ENCODE measurements at regions not wholly inside any gene's neighbourhood (a gene's known extent, or its start where the extent isn't known, plus 50 kb on each side); places are given as distances from the start of the nearest gene placed in this dataset.

GRCh38 chr6:43899830-43900229 lies 129.8 kb downstream of the VEGFA start:
- Histone ChIP-seq H3K27me3 (no peaks in the 10 kb centered on the region), H3K27ac (no peak overlapping the region), H3K4me1 (no peaks in the 10 kb centered on the region), H3K9me3 (no peaks in the 10 kb centered on the region), H3K36me3 (no peaks in the 10 kb centered on the region), H3K4me3 (no peak overlapping the region)
- TF ChIP-seq POLR2A (IDR thresholded peaks at IDR 0.05), result no peak
- TF ChIP-seq, protein P1, sequence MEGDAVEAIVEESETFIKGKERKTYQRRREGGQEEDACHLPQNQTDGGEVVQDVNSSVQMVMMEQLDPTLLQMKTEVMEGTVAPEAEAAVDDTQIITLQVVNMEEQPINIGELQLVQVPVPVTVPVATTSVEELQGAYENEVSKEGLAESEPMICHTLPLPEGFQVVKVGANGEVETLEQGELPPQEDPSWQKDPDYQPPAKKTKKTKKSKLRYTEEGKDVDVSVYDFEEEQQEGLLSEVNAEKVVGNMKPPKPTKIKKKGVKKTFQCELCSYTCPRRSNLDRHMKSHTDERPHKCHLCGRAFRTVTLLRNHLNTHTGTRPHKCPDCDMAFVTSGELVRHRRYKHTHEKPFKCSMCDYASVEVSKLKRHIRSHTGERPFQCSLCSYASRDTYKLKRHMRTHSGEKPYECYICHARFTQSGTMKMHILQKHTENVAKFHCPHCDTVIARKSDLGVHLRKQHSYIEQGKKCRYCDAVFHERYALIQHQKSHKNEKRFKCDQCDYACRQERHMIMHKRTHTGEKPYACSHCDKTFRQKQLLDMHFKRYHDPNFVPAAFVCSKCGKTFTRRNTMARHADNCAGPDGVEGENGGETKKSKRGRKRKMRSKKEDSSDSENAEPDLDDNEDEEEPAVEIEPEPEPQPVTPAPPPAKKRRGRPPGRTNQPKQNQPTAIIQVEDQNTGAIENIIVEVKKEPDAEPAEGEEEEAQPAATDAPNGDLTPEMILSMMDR (IDR thresholded peaks at IDR 0.05), result no peak
- no peak for DNase-seq

GRCh38 chr6:43898358-43899131 lies 128.5 kb downstream of the VEGFA start:
- DNase-seq, result no peak
- TF ChIP-seq POLR2A (IDR thresholded peaks at IDR 0.05), result no peak
- TF ChIP-seq, protein P1 (IDR thresholded peaks at IDR 0.05), result no peak
- H3K9me3 ChIP-seq, result no peaks in the 10 kb centered on the region

DNA sequence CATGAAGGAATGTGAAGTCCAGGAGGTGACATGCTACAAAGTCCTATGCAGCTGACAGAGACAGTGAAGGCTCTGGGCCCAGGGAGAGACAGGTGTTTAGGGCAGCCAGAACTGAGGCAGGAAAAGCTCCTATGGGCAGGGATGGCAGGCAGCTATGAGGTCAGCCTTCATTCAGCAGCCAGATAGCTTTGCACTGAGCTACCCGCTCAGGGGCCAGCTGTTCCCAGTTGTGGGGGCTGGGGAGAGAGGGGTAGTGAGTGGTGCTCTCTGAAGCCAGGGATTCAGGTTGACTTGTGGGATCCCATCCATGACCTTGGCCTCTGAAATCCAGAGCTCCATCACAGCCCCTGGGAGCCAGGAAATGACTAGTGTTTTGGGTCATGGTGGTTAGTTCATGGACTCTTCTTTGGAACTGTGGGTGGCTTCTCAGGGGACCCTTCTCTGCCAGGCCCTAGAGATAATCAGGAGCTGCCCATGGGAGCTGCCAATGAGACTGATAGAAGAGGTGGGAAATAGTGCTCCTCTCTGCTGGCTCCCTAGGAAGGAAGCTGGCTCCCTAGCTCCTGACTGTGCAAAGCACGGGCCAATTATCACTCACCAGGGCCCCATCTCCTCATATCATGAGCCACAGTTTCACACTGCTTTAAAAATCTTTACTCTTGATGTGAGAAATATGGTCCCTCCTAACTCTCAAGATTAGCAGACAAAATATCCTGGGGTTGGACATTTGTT lies 127.7 kb downstream of the VEGFA start:
- no peaks in the 10 kb centered on the region for H3K4me1 ChIP-seq

More at GRCh38 chr6:43898358-43899131, 128.5 kb downstream of the VEGFA start:
- H3K36me3 ChIP-seq, result no peaks in the 10 kb centered on the region
- no peaks in the 10 kb centered on the region for H3K27me3 ChIP-seq
- no peaks in the 10 kb centered on the region for H3K4me1 ChIP-seq
- no peak overlapping the region for H3K4me3 ChIP-seq
- no peak overlapping the region for H3K27ac ChIP-seq

DNA sequence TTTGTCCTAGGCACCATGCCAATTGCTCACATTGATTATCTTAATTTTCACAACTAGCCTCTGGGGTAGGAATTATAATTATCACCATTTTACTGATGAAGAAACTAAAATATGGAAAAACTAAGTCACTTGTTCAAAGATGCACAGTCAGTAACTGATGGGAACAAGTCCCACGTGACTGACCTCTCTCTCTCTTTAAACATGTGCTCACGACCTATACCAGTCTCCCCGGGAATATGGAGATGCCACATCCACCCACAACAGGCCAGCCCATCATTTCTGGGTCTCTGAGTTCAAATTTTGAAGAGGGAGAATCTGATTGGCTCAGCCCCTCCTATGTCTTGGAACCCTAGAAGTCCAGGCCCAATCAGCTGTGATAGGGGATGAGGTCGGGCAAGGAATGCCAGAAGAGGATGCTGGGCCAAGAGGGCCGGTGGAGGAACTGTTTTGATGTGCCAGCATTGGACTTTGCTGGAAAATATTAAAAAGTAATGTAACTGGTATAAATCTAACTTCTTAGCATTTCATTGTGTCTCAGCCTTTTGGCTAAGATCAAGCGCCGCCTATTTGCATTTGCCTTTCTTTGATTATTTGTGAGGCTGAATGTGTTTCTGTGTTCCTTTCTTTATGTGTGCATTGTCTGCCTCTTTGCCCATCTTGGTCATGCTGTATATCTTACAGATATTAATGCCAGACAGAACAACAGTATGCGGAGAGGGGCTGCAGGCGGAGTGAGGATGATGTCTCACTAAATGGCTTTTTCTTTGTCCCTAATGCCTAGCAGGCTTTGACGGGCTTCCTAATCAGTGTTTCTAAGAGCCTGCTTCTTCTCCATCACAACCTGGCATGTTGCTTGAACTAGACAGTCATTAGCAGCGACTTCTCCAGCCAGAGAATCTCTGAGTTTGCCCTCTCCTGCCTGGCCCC lies 126.6 kb downstream of the VEGFA start:
- Histone ChIP-seq H3K9me3 (no peaks in the 10 kb centered on the region), H3K4me1 (no peaks in the 10 kb centered on the region), H3K36me3 (no peaks in the 10 kb centered on the region), H3K27ac (no peak overlapping the region), H3K4me3 (no peak overlapping the region), H3K27me3 (no peaks in the 10 kb centered on the region)
- DNase-seq, result peak in 1 of 3 donors; percentile 3
- TF ChIP-seq, protein P1 (IDR thresholded peaks at IDR 0.05), result no peak

More for the DNA sequence above, 127.7 kb downstream of the VEGFA start:
- Histone ChIP-seq H3K4me3 (no peak overlapping the region), H3K27me3 (no peaks in the 10 kb centered on the region), H3K27ac (no peak overlapping the region), H3K36me3 (no peaks in the 10 kb centered on the region), H3K9me3 (no peaks in the 10 kb centered on the region)
- TF ChIP-seq, protein P1 (IDR thresholded peaks at IDR 0.05), result no peak
- TF ChIP-seq POLR2A (IDR thresholded peaks at IDR 0.05), result no peak
- peak in 1 of 3 donors; percentile 18 for DNase-seq

DNA sequence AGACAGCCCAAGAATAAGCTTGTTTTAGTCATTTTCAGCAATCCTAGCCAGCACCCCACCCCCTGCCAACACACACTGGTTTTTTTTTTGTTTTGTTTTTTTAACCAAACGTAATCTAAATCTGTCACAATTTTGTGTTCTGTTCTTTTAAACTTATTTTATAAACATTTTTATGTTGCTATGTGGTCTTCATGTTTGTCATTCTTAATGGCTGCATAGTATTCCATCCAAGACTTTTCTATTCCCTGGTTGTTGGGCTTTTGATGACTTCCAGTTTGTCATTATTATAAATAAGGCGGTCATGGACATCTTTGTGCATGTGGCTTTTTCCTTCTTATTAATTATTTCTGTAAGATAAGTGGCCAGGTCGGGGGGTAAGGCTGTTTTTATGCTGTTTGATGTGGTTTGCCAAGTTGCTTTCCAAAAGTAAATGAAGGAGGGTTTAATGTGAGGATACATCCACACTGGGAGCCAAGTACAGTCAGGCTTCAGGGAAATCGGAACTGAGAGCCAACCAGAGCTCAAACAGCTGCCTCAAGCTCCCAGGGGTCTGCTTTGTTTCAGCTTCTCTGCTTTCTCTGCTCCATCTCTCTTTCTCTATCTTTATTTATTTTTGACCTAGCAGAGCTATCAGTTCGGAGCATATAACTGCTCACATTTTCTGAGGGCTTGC lies 125.8 kb downstream of the VEGFA start:
- H3K4me1 ChIP-seq, result no peaks in the 10 kb centered on the region
- TF ChIP-seq, protein P1 (IDR thresholded peaks at IDR 0.05), result no peak
- no peak for TF ChIP-seq POLR2A (IDR thresholded peaks at IDR 0.05)
- no peak overlapping the region for H3K27ac ChIP-seq
- no peaks in the 10 kb centered on the region for H3K36me3 ChIP-seq
- H3K9me3 ChIP-seq, result no peaks in the 10 kb centered on the region
- no peak for DNase-seq
- no peak overlapping the region for H3K4me3 ChIP-seq
- H3K27me3 ChIP-seq, result no peaks in the 10 kb centered on the region
